NCI-H510A (cell line): ENCODE measurements at regions not wholly inside any gene's neighbourhood (a gene's known extent, or its start where the extent isn't known, plus 50 kb on each side); places are given as distances from the start of the nearest gene placed in this dataset.

Source experiments
- DNase-seq: peaks from one replicate; lab custom pipeline; 2025; lab: John Stamatoyannopoulos, UW

GRCh38 chr21:27645285-27645684, 678.4 kb upstream of the ADAMTS5 start:
- DNase-seq, result no peak

- no peak for DNase-seq
These were observed 676.4 kb upstream of the ADAMTS5 start for GRCh38 chr21:27643326-27643725.

DNA sequence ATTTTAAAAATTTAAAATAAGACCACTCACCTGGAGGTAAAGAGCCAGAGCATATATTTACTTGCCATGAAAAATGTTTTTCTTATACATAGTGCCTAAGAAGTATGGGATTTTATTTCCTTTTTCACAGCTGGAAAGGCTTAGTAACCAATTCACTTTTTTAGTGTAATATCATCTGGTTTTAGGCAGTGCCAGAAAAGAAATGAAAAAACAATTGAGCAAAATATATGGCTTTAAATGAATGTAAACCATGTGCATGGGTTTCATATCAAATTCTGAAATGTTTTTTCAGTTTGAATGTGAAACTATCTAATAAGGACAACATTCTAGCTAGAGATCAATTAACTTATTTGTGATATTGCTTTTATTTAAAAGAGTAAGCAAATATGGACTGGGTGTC, 672.4 kb upstream of the ADAMTS5 start:
- DNase-seq, result no peak

DNA sequence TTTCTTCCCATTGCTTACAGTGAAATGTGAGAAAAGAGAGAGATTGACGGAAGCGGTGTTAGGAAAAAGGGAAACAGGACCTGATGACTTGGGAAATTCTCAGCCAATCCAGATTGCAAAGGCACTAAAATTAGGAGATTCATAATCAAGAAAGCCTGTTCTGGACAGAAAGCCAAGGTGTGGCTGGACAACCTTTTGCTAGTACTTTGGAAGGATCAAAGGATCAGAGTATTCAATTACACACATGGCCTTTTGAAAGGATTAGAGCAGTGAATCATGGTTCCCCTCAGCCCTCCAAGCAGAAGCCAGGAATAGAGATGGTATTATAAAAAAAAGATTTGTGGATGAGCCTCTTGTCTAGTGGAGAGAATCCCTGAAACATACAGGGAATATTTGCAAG, 669.8 kb upstream of the ADAMTS5 start:
- no peak for DNase-seq

- no peak for DNase-seq
These were observed 666.7 kb upstream of the ADAMTS5 start for GRCh38 chr21:27633631-27634030.

DNA sequence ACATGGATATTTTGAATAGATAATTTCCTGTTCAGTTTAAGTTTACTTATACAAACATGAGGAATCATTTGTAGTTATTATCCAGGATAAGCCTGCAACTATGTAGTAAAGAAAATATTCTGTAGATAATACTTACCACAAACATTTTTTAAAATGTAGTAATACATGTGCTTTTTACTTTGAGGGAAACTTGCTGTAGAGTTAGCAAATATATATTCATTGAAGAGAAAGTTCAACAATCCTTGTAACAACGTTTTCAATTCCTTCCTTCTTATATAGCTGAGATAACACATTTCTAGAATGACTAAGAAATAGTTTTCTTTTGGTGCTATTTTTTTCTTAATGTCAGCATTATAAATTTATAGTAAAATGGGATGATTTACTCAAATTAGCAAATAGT, 664.6 kb upstream of the ADAMTS5 start:
- no peak for DNase-seq

DNA sequence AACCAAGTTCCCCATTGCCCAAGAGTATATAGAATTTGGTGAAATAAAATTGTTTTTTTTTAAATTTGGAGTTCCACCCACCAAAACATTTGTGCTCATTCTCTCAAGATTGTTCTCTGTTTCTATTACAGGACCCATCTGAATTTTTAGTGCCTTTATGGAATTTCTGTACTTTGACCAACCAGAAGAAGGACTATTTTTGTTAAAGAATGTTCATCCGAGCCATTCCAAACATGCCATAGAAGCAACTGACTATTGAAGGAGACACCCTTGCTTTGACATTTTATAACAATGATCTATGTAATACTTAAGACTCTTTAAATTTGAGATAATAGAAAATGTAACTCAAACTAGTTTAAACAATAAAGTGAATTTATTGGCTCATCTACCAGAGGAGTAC, 655.7 kb upstream of the ADAMTS5 start:
- no peak for DNase-seq

GRCh38 chr21:27614231-27614630, 647.3 kb upstream of the ADAMTS5 start:
- DNase-seq, result no peak

- no peak for DNase-seq
These were observed 639.5 kb upstream of the ADAMTS5 start for GRCh38 chr21:27606422-27606821.

GRCh38 chr21:27596196-27596595, 629.3 kb upstream of the ADAMTS5 start:
- DNase-seq, result no peak

GRCh38 chr21:27595716-27596115, 628.8 kb upstream of the ADAMTS5 start:
- no peak for DNase-seq

GRCh38 chr21:27590271-27590670, 623.4 kb upstream of the ADAMTS5 start:
- DNase-seq, result no peak

DNA sequence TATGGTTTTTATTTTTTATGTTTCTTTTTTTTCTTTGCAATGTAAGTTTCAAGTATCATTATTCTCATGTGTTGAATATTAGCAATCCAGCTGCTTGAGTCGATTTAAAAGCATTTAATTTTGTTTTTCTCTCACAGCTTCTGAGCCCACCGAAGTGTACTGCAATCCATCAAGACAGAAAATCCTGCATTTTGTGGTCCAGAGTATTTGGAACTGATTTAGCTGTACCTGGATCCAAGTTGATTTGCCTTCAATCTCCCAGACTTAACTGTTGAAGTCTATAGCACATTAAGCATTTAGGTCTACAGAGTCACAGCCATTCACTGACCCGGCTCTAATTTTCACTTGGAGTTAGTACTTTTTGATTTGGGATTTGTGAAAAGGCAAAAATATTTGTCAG, 622.9 kb upstream of the ADAMTS5 start:
- no peak for DNase-seq

- DNase-seq, result no peak
These were observed 620.1 kb upstream of the ADAMTS5 start for GRCh38 chr21:27586986-27587385.

- no peak for DNase-seq
These were observed 619.4 kb upstream of the ADAMTS5 start for GRCh38 chr21:27586326-27586725.

GRCh38 chr21:27584256-27584655, 617.4 kb upstream of the ADAMTS5 start:
- DNase-seq, result no peak

GRCh38 chr21:27582948-27583430, 616.1 kb upstream of the ADAMTS5 start:
- DNase-seq, result no peak

DNA sequence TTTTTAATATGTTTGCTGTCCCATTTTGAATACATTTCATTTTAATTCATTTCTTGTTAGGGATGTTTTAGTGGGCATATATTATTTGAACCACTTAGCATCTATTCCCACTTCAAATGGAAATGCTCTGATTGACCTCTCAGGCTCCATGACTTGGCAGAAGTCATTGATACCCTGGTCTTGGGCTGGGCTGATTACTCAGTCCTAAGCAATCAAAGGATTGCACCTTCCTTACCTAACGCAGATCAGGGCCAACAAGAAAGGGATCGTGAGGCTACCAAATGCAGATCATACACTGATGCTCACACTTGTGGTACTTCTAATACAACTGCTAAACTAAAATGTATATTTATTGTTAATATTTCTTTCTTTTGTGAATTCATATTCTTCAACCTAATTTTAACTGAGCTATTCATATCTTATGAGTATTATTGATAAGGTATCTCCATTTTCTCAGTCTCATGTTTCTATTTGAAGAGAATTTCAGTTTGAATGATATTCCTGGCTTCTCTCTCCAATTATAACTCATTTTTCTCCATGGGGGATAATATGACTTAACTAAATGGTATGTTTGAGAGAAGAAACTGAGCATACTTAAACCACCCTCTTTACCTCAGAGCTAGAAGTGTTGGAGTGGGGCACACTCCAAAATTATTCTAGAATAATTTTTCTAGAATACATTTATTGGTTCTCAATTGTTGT, 615.5 kb upstream of the ADAMTS5 start:
- no peak for DNase-seq

- no peak for DNase-seq
These were observed 614.3 kb upstream of the ADAMTS5 start for GRCh38 chr21:27581168-27581567.

DNA sequence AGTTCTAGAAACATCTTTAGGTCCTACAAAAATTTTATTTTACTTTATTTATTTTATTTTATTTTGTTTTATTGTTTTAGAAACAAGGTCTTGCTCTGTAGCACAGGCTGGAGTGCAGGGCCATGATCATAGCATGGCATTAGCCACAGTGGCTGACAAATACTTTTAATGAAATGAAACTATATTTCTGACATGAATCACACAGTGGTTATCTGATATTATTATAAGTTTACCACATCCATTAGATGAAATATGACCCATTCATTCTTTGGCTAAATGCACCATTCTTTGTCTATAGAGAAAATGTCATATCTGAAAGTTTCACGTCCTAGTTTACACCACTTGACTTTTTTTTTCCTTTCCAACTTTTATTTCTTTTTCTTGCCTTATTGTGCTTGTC, 613.4 kb upstream of the ADAMTS5 start:
- DNase-seq, result no peak

- DNase-seq, result no peak
These were observed 611.9 kb upstream of the ADAMTS5 start for GRCh38 chr21:27578741-27579265.

- DNase-seq, result no peak
These were observed 605.8 kb upstream of the ADAMTS5 start for GRCh38 chr21:27572696-27573095.

GRCh38 chr21:27571706-27572105, 604.8 kb upstream of the ADAMTS5 start:
- DNase-seq, result no peak

- DNase-seq, result no peak
These were observed 603.5 kb upstream of the ADAMTS5 start for GRCh38 chr21:27570306-27570868.
